ENCODE measurements at regions not wholly inside any gene's neighbourhood (a gene's known extent, or its start where the extent isn't known, plus 50 kb on each side); places are given as distances from the start of the nearest gene placed in this dataset.

- TF ChIP-seq CTCF (IDR thresholded peaks at IDR 0.05) (no peak), EP300 (IDR thresholded peaks at IDR 0.05) (no peak), POLR2A (IDR thresholded peaks at IDR 0.05) (no peak)
Observed at GRCh38 chr15:88752951-88753350, 50.3 kb upstream of the ACAN start.

All from tibial nerve (tissue), 4 donors.